Activated T-cell treated with anti-CD3 and anti-CD28 coated beads, Interleukin-2, amount 50 U/mL, for 72 hours (primary cell): ENCODE measurements at regions not wholly inside any gene's neighbourhood (a gene's known extent, or its start where the extent isn't known, plus 50 kb on each side); places are given as distances from the start of the nearest gene placed in this dataset.
"Not testable (repeated sequence)": the region's sequence is repeated elsewhere in the genome, so short reads cannot be mapped to it uniquely, and the experiment has no call there.

Experiments used
- ATAC-seq, 2 donors: fragments of 150-1000 bp; cut with Tn5 transposase; replicated peaks in 1 of 2; 2 replicates each; pipeline ENCODE4 v1.10.0; 2021; ENCODE audit warnings: moderate library complexity in 2 of 2, mild to moderate bottlenecking in 1 of 2
- DNase-seq, 2 donors: peaks; one replicate each; pipeline ENCODE4 v3.0.0; 2021 to 2022; ENCODE audit warnings: mixed read lengths in 1 of 2
- H3K27ac Mint-ChIP-seq: one replicate; pipeline ENCODE4 v1.8.0; 2022; ENCODE audit warnings: mild to moderate bottlenecking, moderate library complexity, mixed read lengths
- H3K27me3 Mint-ChIP-seq: one replicate; pipeline ENCODE4 v1.8.0; 2022; ENCODE audit warnings: low read depth, mixed read lengths
- H3K36me3 Mint-ChIP-seq, 2 donors: one replicate each; pipeline ENCODE4 v1.8.0; 2022; ENCODE audit warnings: mixed read lengths in 2 of 2, mild to moderate bottlenecking in 1 of 2; ENCODE audit not compliant: insufficient read depth in 2 of 2
- H3K4me1 Mint-ChIP-seq: one replicate; pipeline ENCODE4 v1.8.0; 2022; ENCODE audit warnings: low read depth, mixed read lengths
- H3K4me3 Mint-ChIP-seq, 2 donors: one replicate each; pipeline ENCODE4 v1.8.0; 2022; ENCODE audit warnings: mild to moderate bottlenecking in 2 of 2, mixed read lengths in 2 of 2, moderate library complexity in 2 of 2
- H3K9me3 Mint-ChIP-seq, 2 donors: one replicate each; pipeline ENCODE4 v1.8.0; 2022; ENCODE audit warnings: mixed read lengths in 2 of 2

DNA sequence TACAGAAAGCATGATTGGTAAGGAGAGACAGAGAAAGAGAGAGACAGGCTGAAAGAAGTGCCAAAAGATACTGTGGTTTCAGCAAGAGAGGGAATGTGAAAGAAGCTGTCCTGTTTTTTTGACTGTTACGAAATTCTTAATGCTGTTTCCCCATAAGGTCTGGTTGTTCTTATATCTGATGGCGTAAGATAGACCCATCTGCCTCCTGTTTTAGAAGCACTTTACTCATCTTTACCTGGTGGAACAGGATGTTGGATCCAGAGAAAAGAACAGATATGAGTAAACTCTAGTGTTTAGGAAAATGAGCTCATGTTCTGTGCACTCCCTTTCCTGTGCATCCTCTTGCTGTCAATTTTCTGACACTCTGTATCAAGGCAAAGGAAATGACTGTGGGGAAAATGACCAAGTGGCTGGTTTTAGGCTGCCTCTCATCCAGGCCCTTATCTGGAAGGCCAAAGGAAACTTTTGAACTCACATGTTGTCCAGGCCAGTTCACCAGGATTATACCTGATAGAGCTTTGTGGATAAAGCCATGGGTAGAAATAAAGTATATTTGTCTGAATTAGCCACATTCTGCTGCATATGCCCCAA, 311.7 kb upstream of the HTR2C start:
- H3K36me3 Mint-ChIP-seq = no peaks in the 10 kb centered on the region
- H3K4me1 Mint-ChIP-seq = no peaks in the 10 kb centered on the region
- DNase-seq (no peak), ATAC-seq (no peak)
- H3K27ac Mint-ChIP-seq = no peak overlapping the region
- peaks cover 0 to 1% of the 10 kb centered on the region in 2 donors for H3K9me3 Mint-ChIP-seq
- peaks cover 9% of the 10 kb centered on the region for H3K27me3 Mint-ChIP-seq
- H3K4me3 Mint-ChIP-seq = no peak overlapping the region

DNA sequence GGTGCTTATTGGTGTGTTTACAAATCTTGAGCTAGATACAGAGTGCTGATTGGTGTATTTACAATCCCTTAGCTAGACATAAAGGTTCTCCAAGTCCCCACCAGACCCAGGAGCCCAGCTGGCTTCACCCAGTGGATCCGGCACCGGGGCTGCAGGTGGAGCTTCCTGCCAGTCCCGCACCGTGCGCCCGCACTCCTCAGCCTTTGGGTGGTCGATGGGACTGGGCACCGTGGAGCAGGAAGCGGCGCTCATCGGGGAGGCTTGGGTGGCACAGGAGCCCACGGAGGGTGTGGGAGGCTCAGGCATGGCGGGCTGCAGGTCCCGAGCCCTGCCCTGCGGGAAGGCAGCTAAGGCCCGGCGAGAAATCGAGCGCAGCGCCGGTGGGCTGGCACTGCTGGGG, 313.5 kb upstream of the HTR2C start:
- H3K4me1 Mint-ChIP-seq = not testable (repeated sequence)

DNA sequence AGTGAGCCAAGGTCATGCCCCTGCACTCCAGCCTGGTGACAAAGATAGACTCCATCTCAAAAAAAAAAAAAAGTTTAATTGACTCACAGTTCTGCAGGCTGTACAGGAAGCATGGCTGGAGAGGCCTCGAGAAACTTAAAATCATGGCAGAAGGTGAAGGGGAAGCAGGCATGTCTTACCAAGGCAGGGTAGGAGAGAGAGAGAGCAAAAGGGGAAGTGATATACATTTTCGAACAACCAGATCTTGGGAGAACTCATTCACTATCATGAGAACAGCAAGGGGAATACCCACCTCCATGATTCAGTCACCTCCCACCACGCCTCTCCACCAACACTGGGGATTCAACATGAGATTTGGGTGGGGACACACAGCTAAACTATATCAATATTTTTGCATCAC, 315.2 kb upstream of the HTR2C start:
- H3K9me3 Mint-ChIP-seq = peaks cover 0 to 1% of the 10 kb centered on the region in 2 donors
- H3K4me3 Mint-ChIP-seq = no peak overlapping the region
- peaks cover 20% of the 10 kb centered on the region for H3K27me3 Mint-ChIP-seq
- no peaks in the 10 kb centered on the region for H3K36me3 Mint-ChIP-seq
- no peaks in the 10 kb centered on the region for H3K4me1 Mint-ChIP-seq
- DNase-seq = no peak
- H3K27ac Mint-ChIP-seq = no peak overlapping the region
- no peak for ATAC-seq

More for the DNA sequence above, 313.5 kb upstream of the HTR2C start:
- ATAC-seq, H3K9me3 Mint-ChIP-seq, H3K27ac Mint-ChIP-seq, DNase-seq, H3K36me3 Mint-ChIP-seq, H3K4me3 Mint-ChIP-seq: not testable (repeated sequence)
- H3K27me3 Mint-ChIP-seq = peaks cover 20% of the 10 kb centered on the region

DNA sequence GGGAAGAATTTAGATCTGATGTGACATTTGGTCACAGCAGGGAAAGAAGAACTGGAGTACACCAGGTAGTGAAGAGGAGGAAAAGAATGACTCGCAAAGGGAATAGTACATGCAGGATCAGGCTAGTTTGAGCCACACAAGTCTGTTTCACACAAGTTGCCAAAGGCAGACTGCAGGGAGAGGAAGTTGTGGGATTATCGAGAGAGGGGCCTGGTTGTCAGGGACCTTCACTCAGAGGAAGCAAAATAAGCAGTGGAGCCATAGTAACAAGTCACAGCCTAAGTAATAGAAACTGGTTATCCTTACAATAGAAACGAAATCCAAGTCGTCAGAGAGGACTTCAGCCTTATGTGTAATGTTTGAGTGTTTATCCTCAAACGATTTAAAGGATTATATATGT, 316.7 kb upstream of the HTR2C start:
- Mint-ChIP-seq H3K27ac (no peak overlapping the region), H3K4me3 (no peak overlapping the region), H3K27me3 (peaks cover 19% of the 10 kb centered on the region), H3K4me1 (no peaks in the 10 kb centered on the region), H3K36me3 (no peaks in the 10 kb centered on the region), H3K9me3 (peaks cover 0 to 1% of the 10 kb centered on the region in 2 donors)
- no peak for ATAC-seq
- DNase-seq = no peak

DNA sequence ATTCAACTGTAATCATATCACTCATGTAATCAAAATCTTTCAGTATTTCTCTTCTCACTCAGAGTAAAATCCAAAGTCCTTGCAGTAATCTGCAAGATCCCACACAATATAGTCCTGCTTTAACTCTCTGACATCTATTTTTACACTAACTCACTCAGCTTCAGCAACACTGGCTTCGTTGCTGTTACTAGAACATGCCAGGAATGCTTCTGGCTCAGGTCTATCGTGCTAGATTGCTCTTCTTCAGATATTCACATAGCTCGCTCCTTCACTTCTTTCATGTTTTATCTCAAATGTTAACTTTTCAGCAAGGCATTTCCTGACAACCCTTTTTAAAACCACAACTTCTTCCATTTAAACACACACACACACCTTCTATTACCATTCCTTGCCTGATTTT, 331.7 kb upstream of the HTR2C start:
- no peaks in the 10 kb centered on the region for H3K36me3 Mint-ChIP-seq
- ATAC-seq = no peak

DNA sequence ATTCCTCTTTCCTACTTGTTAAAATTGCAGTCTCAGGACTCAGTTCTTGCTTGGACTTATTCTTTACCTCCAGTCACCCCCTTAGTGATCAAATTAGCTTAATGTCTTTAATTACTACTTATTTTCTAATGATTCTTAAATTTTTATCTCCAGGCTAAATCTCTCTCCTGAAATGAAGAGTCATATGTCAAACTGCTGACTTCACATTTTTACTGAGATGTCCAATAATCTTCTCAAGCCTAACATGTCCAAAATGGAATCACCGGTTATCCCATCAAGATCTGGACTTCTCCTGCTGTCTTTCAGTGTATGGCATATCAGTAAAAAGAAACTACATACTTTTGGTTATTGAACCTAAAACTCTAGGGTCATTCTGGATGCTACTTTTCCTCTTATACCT, 332.3 kb upstream of the HTR2C start:
- H3K9me3 Mint-ChIP-seq = peaks cover 0 to 2% of the 10 kb centered on the region in 2 donors
- no peak overlapping the region for H3K4me3 Mint-ChIP-seq
- ATAC-seq = no peak
- H3K27me3 Mint-ChIP-seq = peaks cover 19% of the 10 kb centered on the region
- no peak for DNase-seq
- H3K36me3 Mint-ChIP-seq = no peaks in the 10 kb centered on the region
- H3K27ac Mint-ChIP-seq = no peak overlapping the region
- no peaks in the 10 kb centered on the region for H3K4me1 Mint-ChIP-seq

More for the DNA sequence above, 331.7 kb upstream of the HTR2C start:
- Mint-ChIP-seq H3K4me1 (no peaks in the 10 kb centered on the region), H3K9me3 (peaks cover 0 to 2% of the 10 kb centered on the region in 2 donors), H3K4me3 (no peak overlapping the region), H3K27me3 (peaks cover 19% of the 10 kb centered on the region), H3K27ac (no peak overlapping the region)
- no peak for DNase-seq

DNA sequence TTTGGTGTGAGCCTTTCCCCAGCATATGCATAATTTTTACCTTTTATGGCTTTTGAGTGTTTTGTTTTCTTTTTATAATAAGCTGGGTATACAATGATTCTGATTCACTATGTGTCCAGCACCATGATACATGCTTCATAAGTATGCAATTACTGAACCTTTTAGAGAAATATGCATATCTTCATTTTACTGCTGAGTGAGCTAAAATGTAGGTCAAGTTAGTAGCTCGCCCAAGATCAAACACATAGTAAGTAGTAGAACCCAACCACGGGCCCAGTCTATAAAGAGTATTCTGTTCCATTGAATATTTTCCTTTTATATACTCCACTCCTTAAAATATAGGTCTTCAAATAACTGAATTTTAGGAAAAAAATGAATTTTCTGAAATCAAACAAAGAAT, 362.4 kb upstream of the HTR2C start:
- Mint-ChIP-seq H3K27ac (no peak overlapping the region), H3K27me3 (peaks cover 15% of the 10 kb centered on the region), H3K9me3 (no peaks in the 10 kb centered on the region), H3K4me3 (no peak overlapping the region), H3K36me3 (no peaks in the 10 kb centered on the region), H3K4me1 (no peaks in the 10 kb centered on the region)
- DNase-seq (no peak), ATAC-seq (no peak)

DNA sequence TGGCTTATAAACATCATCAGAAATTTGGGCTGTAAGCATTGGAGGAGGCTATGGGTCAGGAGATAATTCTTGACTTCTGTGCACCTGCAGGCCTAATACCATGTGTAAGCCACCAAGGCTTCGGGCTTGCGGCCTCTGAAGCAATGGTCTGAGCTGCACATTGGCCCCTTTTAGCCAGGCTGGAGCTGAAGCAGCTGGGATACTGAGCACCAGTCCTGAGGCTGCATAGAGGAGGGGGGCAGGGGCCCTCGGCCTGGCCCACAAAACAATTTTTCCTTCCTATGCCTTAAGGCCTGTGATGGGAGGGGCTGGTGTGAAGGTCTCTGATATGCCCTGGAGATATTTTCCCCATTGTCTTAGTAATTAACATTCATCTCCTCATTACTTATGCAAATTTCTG, 373.0 kb upstream of the HTR2C start:
- H3K4me1 Mint-ChIP-seq = no peaks in the 10 kb centered on the region
- peaks cover 0 to 7% of the 10 kb centered on the region in 2 donors for H3K9me3 Mint-ChIP-seq
- no peak overlapping the region for H3K27ac Mint-ChIP-seq
- H3K4me3 Mint-ChIP-seq = no peak overlapping the region
- peaks cover 5% of the 10 kb centered on the region for H3K27me3 Mint-ChIP-seq
- ATAC-seq (no peak), DNase-seq (no peak)
- H3K36me3 Mint-ChIP-seq = no peaks in the 10 kb centered on the region

DNA sequence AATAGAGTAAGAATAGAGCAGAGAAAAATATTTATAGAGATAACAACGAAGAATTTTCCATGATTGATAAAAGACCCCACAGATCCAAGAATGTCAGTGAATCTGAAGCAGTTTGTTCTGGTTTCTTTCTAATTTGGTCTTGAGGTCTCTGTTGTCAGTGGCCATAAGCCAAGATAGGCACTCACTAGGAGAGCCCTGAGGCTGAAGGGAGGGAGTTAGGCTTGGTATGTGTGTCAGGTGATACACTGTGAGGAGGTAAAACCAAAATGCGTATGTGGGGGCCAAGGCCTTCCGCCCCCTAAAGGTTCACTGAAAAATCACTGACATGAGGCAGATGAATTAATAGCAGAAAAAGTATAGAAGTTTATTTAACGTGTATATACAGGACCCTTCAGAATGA, 382.3 kb upstream of the HTR2C start:
- no peaks in the 10 kb centered on the region for H3K4me1 Mint-ChIP-seq
- DNase-seq = no peak
- peaks cover 0 to 2% of the 10 kb centered on the region in 2 donors for H3K9me3 Mint-ChIP-seq
- no peak overlapping the region for H3K4me3 Mint-ChIP-seq
- no peak overlapping the region for H3K27ac Mint-ChIP-seq
- H3K36me3 Mint-ChIP-seq = no peaks in the 10 kb centered on the region
- ATAC-seq = no peak
- H3K27me3 Mint-ChIP-seq = no peaks in the 10 kb centered on the region

DNA sequence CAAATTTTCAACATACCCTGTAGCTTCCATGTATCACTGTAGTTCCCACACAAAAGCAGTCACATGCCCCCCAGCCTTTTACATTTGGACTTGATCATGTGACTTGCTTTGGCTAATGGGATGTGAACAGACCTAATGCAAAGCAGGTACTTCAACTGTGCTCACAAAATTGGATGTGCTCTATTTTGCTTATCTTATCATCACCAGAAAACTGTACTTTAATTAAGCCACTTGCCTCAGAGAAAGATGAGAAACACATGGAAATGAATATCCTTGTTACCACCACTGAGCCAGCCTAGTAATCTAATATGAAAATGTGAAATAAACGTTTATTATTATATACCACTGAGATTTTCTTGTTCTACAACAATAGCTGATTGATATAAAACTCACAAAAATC, 402.7 kb upstream of the HTR2C start:
- DNase-seq = no peak

DNA sequence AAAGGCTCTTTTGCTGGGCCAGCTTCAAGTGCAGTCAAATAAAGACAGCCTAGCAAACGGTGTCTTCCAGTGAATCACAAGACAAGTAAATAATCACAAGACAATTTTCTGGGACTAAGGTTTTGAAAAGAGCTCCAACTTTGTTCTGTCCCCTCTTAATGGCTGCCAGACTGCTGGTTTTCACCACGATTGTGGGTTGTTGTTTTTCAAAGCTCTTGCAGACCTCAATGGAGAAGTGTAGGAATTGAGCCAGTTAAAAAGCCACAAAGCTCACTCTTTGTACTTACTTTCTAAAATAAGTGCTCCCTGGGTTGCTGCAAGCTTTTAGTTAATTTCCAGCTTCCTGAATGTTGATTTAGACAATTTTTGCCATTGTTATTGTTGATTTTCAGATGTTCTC, 405.8 kb upstream of the HTR2C start:
- Mint-ChIP-seq H3K4me1 (no peaks in the 10 kb centered on the region), H3K4me3 (no peak overlapping the region), H3K27me3 (peaks cover 42% of the 10 kb centered on the region), H3K36me3 (no peaks in the 10 kb centered on the region), H3K27ac (no peak overlapping the region), H3K9me3 (peaks cover 1 to 3% of the 10 kb centered on the region in 2 donors)
- DNase-seq = no peak
- ATAC-seq = no peak

More for the DNA sequence above, 402.7 kb upstream of the HTR2C start:
- ATAC-seq = no peak
- Mint-ChIP-seq H3K4me3 (no peak overlapping the region), H3K27me3 (peaks cover 34% of the 10 kb centered on the region), H3K27ac (no peak overlapping the region), H3K36me3 (peaks cover 0 to 3% of the 10 kb centered on the region in 2 donors), H3K4me1 (no peaks in the 10 kb centered on the region), H3K9me3 (peaks cover 6% of the 10 kb centered on the region in 2 donors)

DNA sequence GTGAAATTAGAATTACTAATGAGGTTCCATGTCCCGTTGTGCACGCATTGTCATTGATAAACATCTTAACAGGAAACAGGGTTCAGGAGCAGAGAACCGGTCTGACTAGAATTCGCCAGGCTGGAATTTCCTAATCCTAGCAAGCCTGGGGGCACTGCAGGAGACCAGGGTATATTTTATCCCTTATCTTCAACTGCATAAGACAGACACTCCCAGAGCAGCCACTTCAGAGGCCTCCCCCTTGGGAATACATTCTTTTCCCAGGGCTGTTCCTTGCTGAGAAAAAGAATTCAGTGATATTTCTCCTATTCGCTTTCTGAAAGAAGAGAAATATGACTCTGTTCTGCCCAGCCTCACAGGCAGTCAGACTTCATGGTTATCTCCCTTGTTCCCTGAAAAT, 416.6 kb upstream of the HTR2C start:
- not testable (repeated sequence) for DNase-seq, H3K4me3 Mint-ChIP-seq, ATAC-seq, H3K36me3 Mint-ChIP-seq, H3K27me3 Mint-ChIP-seq, H3K4me1 Mint-ChIP-seq, H3K27ac Mint-ChIP-seq, H3K9me3 Mint-ChIP-seq

DNA sequence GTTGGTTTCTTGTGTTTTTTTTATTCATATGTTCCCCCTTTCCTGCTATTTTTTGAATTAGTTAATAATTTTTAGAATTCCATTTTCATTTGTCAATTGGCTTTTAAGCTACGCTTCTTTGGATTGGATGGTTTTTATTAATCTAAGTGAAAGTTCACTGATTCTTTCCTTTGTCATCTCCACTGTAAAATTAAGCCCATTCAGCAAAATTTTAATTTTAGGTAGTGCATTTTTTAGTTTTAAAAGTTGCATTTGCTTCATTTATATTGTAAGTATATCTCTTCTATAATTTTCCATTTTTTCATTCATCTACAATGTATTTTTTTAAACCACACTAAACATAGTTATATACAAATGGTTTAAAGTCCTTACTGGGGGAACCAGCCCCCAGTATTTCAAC, 417.3 kb upstream of the HTR2C start:
- Mint-ChIP-seq H3K9me3 (peaks cover 2 to 3% of the 10 kb centered on the region in 2 donors), H3K4me3 (no peak overlapping the region), H3K36me3 (no peaks in the 10 kb centered on the region), H3K27me3 (peaks cover 9% of the 10 kb centered on the region), H3K27ac (no peak overlapping the region), H3K4me1 (no peaks in the 10 kb centered on the region)
- ATAC-seq = no peak
- DNase-seq = no peak

DNA sequence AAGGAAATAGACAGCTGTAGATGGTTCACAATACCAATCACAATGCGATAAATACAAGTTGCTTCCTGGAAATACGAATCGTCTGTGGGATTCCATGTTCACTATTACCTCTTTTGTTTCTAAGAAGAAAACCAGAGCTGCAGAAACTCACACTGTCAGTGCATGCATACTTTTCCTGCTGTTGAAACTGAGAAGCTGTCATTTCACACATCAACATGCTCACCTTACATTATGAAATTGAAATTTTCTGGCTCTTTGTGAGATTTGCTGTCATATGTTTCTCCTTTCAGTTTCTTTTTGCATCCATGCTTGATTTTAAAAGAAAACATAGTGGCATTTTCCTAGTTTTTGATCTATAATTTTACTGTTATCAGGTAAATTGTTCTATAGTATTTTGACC, 418.3 kb upstream of the HTR2C start:
- H3K27ac Mint-ChIP-seq = no peak overlapping the region
- H3K9me3 Mint-ChIP-seq = peaks cover 3 to 5% of the 10 kb centered on the region in 2 donors
- no peaks in the 10 kb centered on the region for H3K36me3 Mint-ChIP-seq
- no peak overlapping the region for H3K4me3 Mint-ChIP-seq
- peaks cover 11% of the 10 kb centered on the region for H3K27me3 Mint-ChIP-seq
- DNase-seq (no peak), ATAC-seq (no peak)
- H3K4me1 Mint-ChIP-seq = no peaks in the 10 kb centered on the region
